Osteoblast (primary cell): ENCODE measurements at regions not wholly inside any gene's neighbourhood (a gene's known extent, or its start where the extent isn't known, plus 50 kb on each side); places are given as distances from the start of the nearest gene placed in this dataset.

Experiments
- DNase-seq: peaks from one replicate; pipeline ENCODE4 v3.0.0; 2011; ENCODE audit warnings: low spot score, mixed read lengths; ENCODE audit not compliant: insufficient read length; ENCODE audit errors: missing footprints
- H2AFZ ChIP-seq: 2 replicates; pipeline ENCODE4 v1.6.0; 2011; ENCODE audit warnings: mild to moderate bottlenecking, low read length
- H3K27ac ChIP-seq: 2 replicates; pipeline ENCODE4 v1.5.1; 2011; ENCODE audit warnings: mild to moderate bottlenecking, low read depth, low read length, moderate library complexity
- H3K27me3 ChIP-seq: 2 replicates; pipeline ENCODE4 v1.6.0; 2012; ENCODE audit warnings: mild to moderate bottlenecking, control low read depth, inconsistent platforms, low read length, moderate library complexity; ENCODE audit not compliant: insufficient read depth
- H3K36me3 ChIP-seq: 2 replicates; pipeline ENCODE4 v1.5.1; 2011; ENCODE audit warnings: mild to moderate bottlenecking, low read length, control low read depth, moderate library complexity; ENCODE audit not compliant: insufficient read depth
- H3K4me1 ChIP-seq: 2 replicates; pipeline ENCODE4 v1.5.1; 2011; ENCODE audit warnings: mild to moderate bottlenecking, low read length, control low read depth, moderate library complexity; ENCODE audit not compliant: insufficient read depth
- H3K4me2 ChIP-seq: 2 replicates; pipeline ENCODE4 v1.6.0; 2011; ENCODE audit warnings: mild to moderate bottlenecking, low read length; ENCODE audit not compliant: insufficient read depth
- H3K4me3 ChIP-seq: fragments of 200-600 bp; sonication (generic); 3 replicates; pipeline ENCODE4 v1.5.1; 2012; ENCODE audit warnings: mild to moderate bottlenecking, low read length, inconsistent platforms; ENCODE audit not compliant: insufficient read depth
- H3K79me2 ChIP-seq: 2 replicates; pipeline ENCODE4 v1.6.0; 2012; ENCODE audit warnings: mild to moderate bottlenecking, low read length, control low read depth, inconsistent platforms; ENCODE audit not compliant: insufficient read depth
- H3K9me3 ChIP-seq: 2 replicates; pipeline ENCODE4 v1.5.1; 2011; ENCODE audit warnings: low read depth, low read length, control low read depth
- H4K20me1 ChIP-seq: 2 replicates; pipeline ENCODE4 v1.6.0; 2012; ENCODE audit warnings: mild to moderate bottlenecking, low read length, control low read depth; ENCODE audit not compliant: insufficient read depth
- TF ChIP-seq, protein P1 (sequence below): IDR thresholded peaks from 2 replicates; pipeline ENCODE4 v1.5.1; 2011; ENCODE audit warnings: mild to moderate bottlenecking, low read depth, low read length, moderate library complexity; ENCODE audit errors: extremely low read depth

DNA sequence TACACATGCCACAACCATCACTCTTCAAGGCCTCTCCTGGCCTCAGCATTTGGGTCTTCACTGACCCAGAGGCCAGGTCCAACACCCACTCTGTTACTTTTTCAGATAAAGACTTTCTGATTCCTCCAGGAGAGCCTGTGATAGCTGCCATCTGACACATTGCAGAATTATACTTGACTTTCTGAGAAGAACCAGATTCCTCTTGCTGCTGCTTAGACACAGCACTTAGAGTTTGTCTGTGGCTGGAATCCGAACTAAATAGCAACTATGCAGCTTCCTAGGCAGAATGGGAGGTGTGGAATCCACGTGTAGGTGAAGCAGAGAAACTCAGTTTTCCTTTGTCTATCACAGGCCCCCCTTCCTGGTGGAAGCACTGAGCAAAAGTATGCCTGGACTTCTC is 344.7 kb upstream of the SLC30A5 start:
- Histone ChIP-seq H3K9me3 (no peaks in the 10 kb centered on the region), H3K4me2 (no peak overlapping the region), H3K27ac (no peak overlapping the region), H3K4me1 (no peaks in the 10 kb centered on the region), H3K79me2 (no peaks in the 10 kb centered on the region), H3K27me3 (peaks cover 7% of the 10 kb centered on the region), H3K36me3 (no peaks in the 10 kb centered on the region), H3K4me3 (no peak overlapping the region), H4K20me1 (no peaks in the 10 kb centered on the region), H2AFZ (no peak overlapping the region)
- no peak for DNase-seq
- TF ChIP-seq, protein P1, sequence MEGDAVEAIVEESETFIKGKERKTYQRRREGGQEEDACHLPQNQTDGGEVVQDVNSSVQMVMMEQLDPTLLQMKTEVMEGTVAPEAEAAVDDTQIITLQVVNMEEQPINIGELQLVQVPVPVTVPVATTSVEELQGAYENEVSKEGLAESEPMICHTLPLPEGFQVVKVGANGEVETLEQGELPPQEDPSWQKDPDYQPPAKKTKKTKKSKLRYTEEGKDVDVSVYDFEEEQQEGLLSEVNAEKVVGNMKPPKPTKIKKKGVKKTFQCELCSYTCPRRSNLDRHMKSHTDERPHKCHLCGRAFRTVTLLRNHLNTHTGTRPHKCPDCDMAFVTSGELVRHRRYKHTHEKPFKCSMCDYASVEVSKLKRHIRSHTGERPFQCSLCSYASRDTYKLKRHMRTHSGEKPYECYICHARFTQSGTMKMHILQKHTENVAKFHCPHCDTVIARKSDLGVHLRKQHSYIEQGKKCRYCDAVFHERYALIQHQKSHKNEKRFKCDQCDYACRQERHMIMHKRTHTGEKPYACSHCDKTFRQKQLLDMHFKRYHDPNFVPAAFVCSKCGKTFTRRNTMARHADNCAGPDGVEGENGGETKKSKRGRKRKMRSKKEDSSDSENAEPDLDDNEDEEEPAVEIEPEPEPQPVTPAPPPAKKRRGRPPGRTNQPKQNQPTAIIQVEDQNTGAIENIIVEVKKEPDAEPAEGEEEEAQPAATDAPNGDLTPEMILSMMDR, result no peak

GRCh38 chr5:68749631-68750030 is 344.2 kb upstream of the SLC30A5 start:
- Histone ChIP-seq H4K20me1 (no peaks in the 10 kb centered on the region), H3K4me3 (no peak overlapping the region), H3K36me3 (no peaks in the 10 kb centered on the region), H3K9me3 (no peaks in the 10 kb centered on the region), H3K4me1 (no peaks in the 10 kb centered on the region), H3K27me3 (peaks cover 8% of the 10 kb centered on the region), H3K79me2 (no peaks in the 10 kb centered on the region), H3K27ac (no peak overlapping the region), H2AFZ (no peak overlapping the region), H3K4me2 (no peak overlapping the region)
- TF ChIP-seq, protein P1, result no peak
- DNase-seq, result no peak

- no peaks in the 10 kb centered on the region for H3K79me2 ChIP-seq
- no peak for DNase-seq
- no peak overlapping the region for H3K4me3 ChIP-seq
- no peaks in the 10 kb centered on the region for H3K4me1 ChIP-seq
- no peaks in the 10 kb centered on the region for H3K9me3 ChIP-seq
- TF ChIP-seq, protein P1, result no peak
- H3K27me3 ChIP-seq, result peaks cover 19% of the 10 kb centered on the region
- no peak overlapping the region for H3K27ac ChIP-seq
- H4K20me1 ChIP-seq, result no peaks in the 10 kb centered on the region
- no peak overlapping the region for H3K4me2 ChIP-seq
- no peaks in the 10 kb centered on the region for H3K36me3 ChIP-seq
- H2AFZ ChIP-seq, result no peak overlapping the region
Measured at GRCh38 chr5:68751661-68752060, 342.2 kb upstream of the SLC30A5 start.

DNA sequence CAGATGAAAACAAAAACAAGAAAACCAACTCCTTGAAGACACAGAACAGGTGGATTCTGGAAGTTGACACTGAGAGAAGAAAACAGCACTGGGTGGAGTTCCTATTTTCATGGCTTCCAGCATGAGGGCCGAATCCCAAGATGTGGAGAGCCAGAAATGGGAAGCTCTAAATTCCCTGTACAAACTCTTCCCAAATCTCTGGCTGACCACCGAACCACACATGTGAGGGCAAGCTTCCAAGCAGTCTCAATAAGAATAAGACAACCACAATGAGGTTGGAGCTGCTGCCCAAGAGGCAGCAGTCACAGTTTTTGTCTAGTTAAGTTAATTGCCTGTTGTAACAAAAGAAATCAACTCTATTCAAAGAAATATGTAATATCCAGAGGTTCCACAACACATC is 339.3 kb upstream of the SLC30A5 start:
- Histone ChIP-seq H3K4me3 (no peak overlapping the region), H3K9me3 (no peaks in the 10 kb centered on the region), H4K20me1 (no peaks in the 10 kb centered on the region), H3K4me1 (no peaks in the 10 kb centered on the region), H2AFZ (no peak overlapping the region), H3K79me2 (no peaks in the 10 kb centered on the region), H3K27me3 (peaks cover 15% of the 10 kb centered on the region), H3K4me2 (no peak overlapping the region), H3K36me3 (no peaks in the 10 kb centered on the region), H3K27ac (no peak overlapping the region)
- no peak for DNase-seq
- TF ChIP-seq, protein P1, result no peak
